HG03378 (cell line): ENCODE measurements at regions not wholly inside any gene's neighbourhood (a gene's known extent, or its start where the extent isn't known, plus 50 kb on each side); places are given as distances from the start of the nearest gene placed in this dataset.

ENCODE experiments used
- ATAC-seq: cut with Tn5 transposase; IDR thresholded peaks from one replicate; pipeline ENCODE4 v1.9.1; 2021; ENCODE audit warnings: mild to moderate bottlenecking, moderate library complexity; ENCODE audit not compliant: unreplicated experiment

GRCh38 chr9:687994-688393, 153.5 kb upstream of the DMRT1 start:
- ATAC-seq, result no peak

GRCh38 chr9:690517-691111, 150.9 kb upstream of the DMRT1 start:
- ATAC-seq, result no peak

GRCh38 chr9:691825-692400, 149.6 kb upstream of the DMRT1 start:
- no peak for ATAC-seq

GRCh38 chr9:692636-693129, 148.8 kb upstream of the DMRT1 start:
- ATAC-seq, result no peak

GRCh38 chr9:693201-694091, 148.1 kb upstream of the DMRT1 start:
- ATAC-seq, result no peak

DNA sequence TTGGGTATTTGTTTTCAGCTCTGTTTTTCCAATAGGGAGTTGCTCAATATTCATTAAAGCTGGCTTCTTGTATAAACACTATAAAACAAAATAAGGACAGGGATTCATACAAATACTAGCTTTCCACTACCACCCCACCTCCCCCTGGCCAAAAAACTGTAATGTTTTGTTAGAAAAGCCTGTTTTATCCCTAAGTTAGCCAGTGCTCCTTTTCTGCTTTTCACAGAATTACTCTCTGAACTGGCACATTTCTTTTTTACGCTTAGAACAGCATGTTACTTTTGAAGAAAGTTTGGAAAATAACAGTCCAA, 147.4 kb upstream of the DMRT1 start:
- ATAC-seq, result no peak

- ATAC-seq, result no peak
Measured at GRCh38 chr9:694403-695154, 146.9 kb upstream of the DMRT1 start.

GRCh38 chr9:695252-695651, 146.2 kb upstream of the DMRT1 start:
- no peak for ATAC-seq

- ATAC-seq, result no peak
Measured at GRCh38 chr9:696332-697323, 144.9 kb upstream of the DMRT1 start.

- ATAC-seq, result no peak
Measured at GRCh38 chr9:698276-698675, 143.2 kb upstream of the DMRT1 start.

DNA sequence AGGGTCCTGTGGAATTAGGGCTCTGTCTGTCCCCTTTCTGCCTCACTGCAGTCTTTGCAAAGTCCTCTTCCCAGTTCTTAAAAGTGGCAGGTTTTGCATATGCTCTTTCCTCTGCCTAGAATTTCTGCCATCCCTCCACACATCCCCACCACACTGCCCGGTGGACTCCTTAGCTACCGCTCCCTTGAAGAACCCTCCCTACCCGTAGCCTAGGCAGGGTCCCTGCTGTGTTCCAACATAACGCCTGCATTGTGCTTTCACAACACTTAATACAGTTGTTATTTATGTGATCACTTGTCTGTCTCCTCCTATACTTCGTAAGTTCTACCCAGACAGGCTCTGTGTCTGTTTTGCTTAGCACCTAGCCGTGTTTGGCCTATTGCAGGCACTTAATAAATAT, 142.5 kb upstream of the DMRT1 start:
- ATAC-seq, result no peak

DNA sequence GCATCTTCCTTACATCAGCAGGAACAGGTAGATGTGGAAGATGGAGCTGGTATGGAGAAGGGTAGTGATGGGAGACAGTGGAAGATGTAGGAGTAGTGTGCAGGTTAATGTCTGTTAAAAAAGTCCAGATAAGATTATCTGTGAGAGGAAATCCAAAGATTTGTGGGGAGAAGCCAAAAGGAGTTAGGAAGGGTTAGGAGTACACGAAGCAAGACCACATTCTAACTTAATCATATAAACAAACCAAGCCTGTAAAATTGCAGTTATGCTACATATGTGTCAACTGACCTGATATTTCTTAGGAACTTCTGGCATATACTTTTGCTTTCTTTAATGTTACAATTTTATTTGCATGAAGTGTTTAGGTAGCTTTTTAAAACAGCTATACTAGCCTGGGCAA, 142.1 kb upstream of the DMRT1 start:
- ATAC-seq, result no peak

- ATAC-seq, result no peak
Measured at GRCh38 chr9:700365-701282, 140.9 kb upstream of the DMRT1 start.

DNA sequence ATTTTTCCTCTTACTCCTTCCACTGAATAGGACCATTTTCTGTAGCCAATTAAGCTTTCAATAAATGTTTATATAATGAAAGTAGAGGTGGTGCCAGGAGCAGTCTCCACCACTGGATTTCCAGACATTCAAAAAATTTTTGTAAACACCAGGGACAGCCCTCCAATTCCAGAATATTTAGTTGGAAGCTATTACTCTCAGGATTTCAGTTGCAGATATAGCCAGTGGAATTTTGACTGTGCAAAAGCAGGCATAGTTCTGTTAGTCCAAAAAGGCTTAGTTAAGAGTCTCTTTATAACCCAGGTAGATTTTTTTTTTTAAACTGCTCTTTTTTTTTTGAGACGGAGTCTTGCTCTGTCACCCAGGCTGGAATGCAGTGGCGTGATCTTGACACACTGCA, 138.1 kb upstream of the DMRT1 start:
- ATAC-seq, result no peak

DNA sequence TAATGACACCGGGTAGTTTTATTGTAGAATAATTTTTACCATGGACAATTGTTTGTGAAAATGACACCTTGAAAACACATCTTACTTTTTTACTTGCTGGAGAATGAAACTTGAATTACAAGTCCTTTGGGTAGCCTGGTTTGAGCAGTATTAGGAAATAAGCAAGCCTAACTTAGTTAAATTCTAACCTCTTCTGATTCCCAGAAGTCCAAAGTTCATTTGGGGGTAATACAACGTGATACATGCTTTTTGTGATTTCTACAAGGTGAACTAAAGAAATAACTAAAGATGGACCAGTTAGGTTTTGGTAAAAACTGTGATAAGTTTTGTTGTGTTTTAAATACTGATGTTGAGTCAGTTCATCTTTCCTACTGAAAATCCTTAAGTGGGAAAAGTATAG, 135.4 kb upstream of the DMRT1 start:
- ATAC-seq, result no peak

- no peak for ATAC-seq
Measured at GRCh38 chr9:706606-707459, 134.7 kb upstream of the DMRT1 start.

- no peak for ATAC-seq
Measured at GRCh38 chr9:708182-708550, 133.3 kb upstream of the DMRT1 start.
